Fibroblast of villous mesenchyme (primary cell): ENCODE measurements at regions not wholly inside any gene's neighbourhood (a gene's known extent, or its start where the extent isn't known, plus 50 kb on each side); places are given as distances from the start of the nearest gene placed in this dataset.
"Not testable (repeated sequence)": the region's sequence is repeated elsewhere in the genome, so short reads cannot be mapped to it uniquely, and the experiment has no call there.

ENCODE experiments used
- DNase-seq: peaks from one replicate; pipeline ENCODE4 v3.0.0-alpha.2; 2010; ENCODE audit warnings: low read depth
- H3K4me3 ChIP-seq: 2 replicates; pipeline ENCODE4 v1.5.1; 2011; ENCODE audit warnings: low read depth, mild to moderate bottlenecking, low read length
- TF ChIP-seq, protein P1 (sequence below): IDR thresholded peaks from 2 replicates; pipeline ENCODE4 v1.5.1; 2012; ENCODE audit warnings: low read depth, mild to moderate bottlenecking, low read length; ENCODE audit not compliant: insufficient read depth

- H3K4me3 ChIP-seq = no peak overlapping the region
- peak; percentile 23 for DNase-seq
- TF ChIP-seq, protein P1, sequence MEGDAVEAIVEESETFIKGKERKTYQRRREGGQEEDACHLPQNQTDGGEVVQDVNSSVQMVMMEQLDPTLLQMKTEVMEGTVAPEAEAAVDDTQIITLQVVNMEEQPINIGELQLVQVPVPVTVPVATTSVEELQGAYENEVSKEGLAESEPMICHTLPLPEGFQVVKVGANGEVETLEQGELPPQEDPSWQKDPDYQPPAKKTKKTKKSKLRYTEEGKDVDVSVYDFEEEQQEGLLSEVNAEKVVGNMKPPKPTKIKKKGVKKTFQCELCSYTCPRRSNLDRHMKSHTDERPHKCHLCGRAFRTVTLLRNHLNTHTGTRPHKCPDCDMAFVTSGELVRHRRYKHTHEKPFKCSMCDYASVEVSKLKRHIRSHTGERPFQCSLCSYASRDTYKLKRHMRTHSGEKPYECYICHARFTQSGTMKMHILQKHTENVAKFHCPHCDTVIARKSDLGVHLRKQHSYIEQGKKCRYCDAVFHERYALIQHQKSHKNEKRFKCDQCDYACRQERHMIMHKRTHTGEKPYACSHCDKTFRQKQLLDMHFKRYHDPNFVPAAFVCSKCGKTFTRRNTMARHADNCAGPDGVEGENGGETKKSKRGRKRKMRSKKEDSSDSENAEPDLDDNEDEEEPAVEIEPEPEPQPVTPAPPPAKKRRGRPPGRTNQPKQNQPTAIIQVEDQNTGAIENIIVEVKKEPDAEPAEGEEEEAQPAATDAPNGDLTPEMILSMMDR = no peak
These were observed 386.0 kb downstream of the KIF20B start for GRCh38 chr10:90087197-90088023.

DNA sequence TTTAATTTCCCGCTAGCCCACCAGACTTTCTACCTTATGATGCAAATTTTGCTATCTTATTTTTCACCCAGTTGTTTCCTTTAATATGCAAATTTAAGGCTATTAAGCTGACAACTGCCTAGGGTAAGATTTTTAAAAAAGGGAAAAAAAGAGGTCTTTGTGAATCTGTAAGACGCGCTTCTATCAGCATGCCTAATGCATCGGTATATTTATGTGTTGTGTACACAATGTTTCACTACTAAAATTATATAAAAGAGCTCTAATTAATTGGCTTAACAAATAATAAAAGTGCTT is 386.6 kb downstream of the KIF20B start:
- TF ChIP-seq, protein P1 = no peak
- DNase-seq = no peak
- no peak overlapping the region for H3K4me3 ChIP-seq

GRCh38 chr10:90089719-90090118 is 388.3 kb downstream of the KIF20B start:
- TF ChIP-seq, protein P1 = no peak
- H3K4me3 ChIP-seq = no peak overlapping the region
- DNase-seq = no peak

DNA sequence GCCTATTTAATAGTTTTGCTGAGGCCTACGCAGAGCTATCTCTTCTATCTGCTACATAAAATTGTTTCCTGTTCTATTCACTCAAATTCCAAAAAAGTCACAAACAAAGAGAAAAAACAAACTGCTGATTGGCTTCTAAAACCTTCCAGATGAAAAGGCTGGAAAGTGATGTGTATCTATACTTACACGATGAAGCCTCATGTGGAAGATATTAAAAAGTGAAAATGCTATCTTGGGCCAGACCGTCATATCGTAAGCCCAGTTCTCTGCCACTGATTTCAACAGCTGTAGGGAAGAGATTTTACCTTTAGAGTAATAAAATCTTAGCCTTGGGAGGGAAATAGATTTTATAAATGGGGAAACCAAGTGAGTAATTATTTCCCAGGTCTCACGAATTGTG is 394.8 kb downstream of the KIF20B start:
- TF ChIP-seq, protein P1 = no peak
- H3K4me3 ChIP-seq = no peak overlapping the region
- no peak for DNase-seq

- not testable (repeated sequence) for H3K4me3 ChIP-seq, DNase-seq
These were observed 406.2 kb downstream of the KIF20B start for GRCh38 chr10:90107581-90107980.

GRCh38 chr10:90111671-90112070 is 410.3 kb downstream of the KIF20B start:
- TF ChIP-seq, protein P1 = no peak
- DNase-seq = no peak
- no peak overlapping the region for H3K4me3 ChIP-seq

DNA sequence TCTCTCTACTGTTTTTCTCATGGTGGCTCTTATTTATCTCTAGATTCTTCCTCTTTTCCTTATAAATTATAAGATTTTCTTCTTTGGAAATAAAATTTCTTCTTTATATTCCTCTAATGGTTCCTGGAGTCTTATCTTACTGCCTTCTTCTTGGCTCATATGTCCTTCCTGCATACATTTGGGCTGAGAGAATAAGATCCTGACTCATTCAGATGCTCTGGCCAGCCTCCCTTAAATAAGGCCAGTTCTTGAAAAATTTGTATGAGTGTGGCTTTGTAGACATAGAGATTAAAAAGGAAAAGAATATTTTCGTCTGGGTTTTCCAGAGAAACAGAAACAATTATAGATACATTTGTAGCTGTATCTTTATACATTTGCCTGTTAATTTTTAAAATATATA is 411.3 kb downstream of the KIF20B start:
- TF ChIP-seq, protein P1 = no peak
- no peak for DNase-seq
- H3K4me3 ChIP-seq = no peak overlapping the region

DNA sequence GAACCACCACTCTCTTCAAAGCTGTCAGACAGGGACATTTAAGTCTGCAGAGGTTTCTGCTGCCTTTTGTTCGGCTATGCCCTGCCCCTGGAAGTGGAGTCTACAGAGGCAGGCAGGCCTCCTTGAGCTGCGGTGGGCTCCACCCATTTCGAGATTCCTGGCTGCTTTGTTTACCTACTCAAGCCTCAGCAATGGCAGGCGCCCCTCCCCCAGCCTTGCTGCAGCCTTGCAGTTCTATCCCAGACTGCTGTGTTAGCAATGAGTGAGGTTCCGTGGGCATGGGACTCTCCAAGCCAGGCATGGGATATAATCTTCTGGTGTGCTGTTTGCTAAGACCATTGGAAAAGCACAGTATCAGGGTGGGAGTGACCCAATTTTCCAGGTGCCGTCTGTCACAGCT is 417.2 kb downstream of the KIF20B start:
- DNase-seq = not testable (repeated sequence)

GRCh38 chr10:90119631-90120280 is 418.4 kb downstream of the KIF20B start:
- not testable (repeated sequence) for H3K4me3 ChIP-seq

More for the DNA sequence above, 417.2 kb downstream of the KIF20B start:
- H3K4me3 ChIP-seq = not testable (repeated sequence)

More at GRCh38 chr10:90119631-90120280, 418.4 kb downstream of the KIF20B start:
- not testable (repeated sequence) for DNase-seq
